ENCODE measurements at regions not wholly inside any gene's neighbourhood (a gene's known extent, or its start where the extent isn't known, plus 50 kb on each side); places are given as distances from the start of the nearest gene placed in this dataset.

DNA sequence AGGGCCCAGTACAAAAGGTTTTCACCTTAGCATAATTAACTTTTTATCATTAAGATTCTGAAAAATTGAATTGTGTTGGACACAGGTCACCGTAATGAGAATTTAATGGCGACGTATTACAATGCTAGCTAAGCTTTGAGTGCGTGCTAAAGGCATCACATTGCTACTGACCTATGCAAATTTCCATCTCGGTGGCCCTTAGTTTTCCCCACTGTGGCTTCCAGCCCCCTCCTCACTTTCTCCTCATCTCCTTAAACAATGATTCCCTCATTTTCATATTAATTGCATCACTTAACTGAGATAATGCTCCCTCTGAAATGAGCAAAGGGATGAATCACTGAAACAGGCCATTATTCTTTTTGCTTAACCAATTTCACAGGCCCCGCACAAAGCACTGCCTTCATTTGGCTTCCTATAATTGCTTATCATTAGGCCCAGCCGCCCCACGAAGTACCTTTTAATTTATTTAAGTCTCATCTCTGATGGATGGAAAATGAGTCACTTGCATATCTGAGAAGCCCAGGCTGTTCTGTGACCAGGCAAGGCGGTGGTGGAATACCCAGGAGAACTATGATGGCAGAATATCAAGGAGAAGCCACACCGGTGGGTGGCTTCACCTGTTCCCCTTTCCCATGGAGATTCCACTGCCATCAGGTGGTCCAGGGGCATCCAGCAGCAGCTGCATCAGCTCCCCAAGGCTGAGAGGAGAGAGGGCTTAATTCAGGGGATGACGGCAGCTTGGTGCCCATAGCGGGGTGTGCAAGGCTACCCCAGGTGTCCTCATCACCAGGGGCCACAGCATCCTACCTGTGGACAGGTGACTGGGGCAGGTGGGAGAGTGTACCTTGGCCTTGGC is 223.8 kb upstream of the BOD1L1 start:
- DNase-seq: no peak
- Histone ChIP-seq H3K9ac (ENCODE audit: extremely low read depth, low read length, poor library complexity, severe bottlenecking) (no peak overlapping the region), H3K4me3 (ENCODE audit: low read length) (no peak overlapping the region), H3K27ac (ENCODE audit: low read depth, low read length) (no peak overlapping the region), H3K4me1 (ENCODE audit: control insufficient read depth, insufficient read depth, low read length) (peaks cover 7% of the 10 kb centered on the region), H3K9me3 (ENCODE audit: control insufficient read depth, low read length) (no peaks in the 10 kb centered on the region), H3K36me3 (ENCODE audit: control insufficient read depth, insufficient read depth, low read length) (no peaks in the 10 kb centered on the region), H3K27me3 (ENCODE audit: control insufficient read depth, insufficient read depth, low read length, poor library complexity, severe bottlenecking) (no peaks in the 10 kb centered on the region)
- peaks cover 6% of the 10 kb centered on the region for H3K9me3 Mint-ChIP-seq
- TF ChIP-seq CTCF (conservative IDR thresholded peaks at IDR 0.05): no peak
- H3K4me3 Mint-ChIP-seq: no peak overlapping the region
- no peaks in the 10 kb centered on the region for H3K27me3 Mint-ChIP-seq (ENCODE audit: insufficient read depth)
- peaks cover 6% of the 10 kb centered on the region for H3K4me1 Mint-ChIP-seq
- 93% methylated on average over 6 to 12 of the region's 12 CpGs for WGBS, 2 experiments (ENCODE audit: insufficient coverage in 1 of 2, insufficient read length in 1 of 2)
- no peak overlapping the region for H3K27ac Mint-ChIP-seq
- no peaks in the 10 kb centered on the region for H3K36me3 Mint-ChIP-seq (ENCODE audit: low read depth)

- Histone ChIP-seq H3K4me3 (ENCODE audit: low read length) (no peak overlapping the region), H3K27me3 (ENCODE audit: control insufficient read depth, insufficient read depth, low read length, poor library complexity, severe bottlenecking) (no peaks in the 10 kb centered on the region), H3K4me1 (ENCODE audit: control insufficient read depth, insufficient read depth, low read length) (peaks cover 7% of the 10 kb centered on the region), H3K9ac (ENCODE audit: extremely low read depth, low read length, poor library complexity, severe bottlenecking) (no peak overlapping the region), H3K27ac (ENCODE audit: low read depth, low read length) (no peak overlapping the region), H3K9me3 (ENCODE audit: control insufficient read depth, low read length) (no peaks in the 10 kb centered on the region), H3K36me3 (ENCODE audit: control insufficient read depth, insufficient read depth, low read length) (no peaks in the 10 kb centered on the region)
- no peak for TF ChIP-seq CTCF (conservative IDR thresholded peaks at IDR 0.05)
- Mint-ChIP-seq H3K36me3 (ENCODE audit: low read depth) (no peaks in the 10 kb centered on the region), H3K4me1 (peaks cover 6% of the 10 kb centered on the region), H3K4me3 (no peak overlapping the region), H3K27ac (no peak overlapping the region), H3K9me3 (peaks cover 6% of the 10 kb centered on the region), H3K27me3 (ENCODE audit: insufficient read depth) (no peaks in the 10 kb centered on the region)
- WGBS, 2 experiments (ENCODE audit: insufficient coverage in 1 of 2, insufficient read length in 1 of 2): 92% methylated on average over 1 of the region's 1 CpG; no CpG with 5 or more reads in 1 of the 2 experiments
- DNase-seq: no peak
Measured at GRCh38 chr4:13852411-13852810, 224.9 kb upstream of the BOD1L1 start.

GRCh38 chr4:13856387-13856786 is 228.9 kb upstream of the BOD1L1 start:
- Histone ChIP-seq H3K9me3 (ENCODE audit: control insufficient read depth, low read length) (no peaks in the 10 kb centered on the region), H3K36me3 (ENCODE audit: control insufficient read depth, insufficient read depth, low read length) (no peaks in the 10 kb centered on the region), H3K4me1 (ENCODE audit: control insufficient read depth, insufficient read depth, low read length) (peaks cover 5% of the 10 kb centered on the region), H3K27me3 (ENCODE audit: control insufficient read depth, insufficient read depth, low read length, poor library complexity, severe bottlenecking) (no peaks in the 10 kb centered on the region), H3K27ac (ENCODE audit: low read depth, low read length) (no peak overlapping the region), H3K4me3 (ENCODE audit: low read length) (no peak overlapping the region), H3K9ac (ENCODE audit: extremely low read depth, low read length, poor library complexity, severe bottlenecking) (no peak overlapping the region)
- H3K27me3 Mint-ChIP-seq (ENCODE audit: insufficient read depth): no peaks in the 10 kb centered on the region
- WGBS, 2 experiments (ENCODE audit: insufficient coverage in 1 of 2, insufficient read length in 1 of 2): 82 to 94% methylated on average over 2 to 4 of the region's 5 CpGs
- no peak overlapping the region for H3K4me3 Mint-ChIP-seq
- H3K36me3 Mint-ChIP-seq (ENCODE audit: low read depth): no peaks in the 10 kb centered on the region
- no peak overlapping the region for H3K27ac Mint-ChIP-seq
- no peak for DNase-seq
- H3K4me1 Mint-ChIP-seq: peaks cover 2% of the 10 kb centered on the region
- H3K9me3 Mint-ChIP-seq: peaks cover 2% of the 10 kb centered on the region
- TF ChIP-seq CTCF (conservative IDR thresholded peaks at IDR 0.05): no peak
